Ovary (tissue), 3 donors: ENCODE measurements at regions not wholly inside any gene's neighbourhood (a gene's known extent, or its start where the extent isn't known, plus 50 kb on each side); places are given as distances from the start of the nearest gene placed in this dataset.

ENCODE experiments used
- POLR2A ChIP-seq: fragments of 450-650 bp; IDR thresholded peaks from one replicate; pipeline ENCODE4 v1.6.1; 2017; ENCODE audit warnings: antibody characterized with exemption, mild to moderate bottlenecking, moderate library complexity
- TF ChIP-seq, protein P1 (sequence below), 3 donors: fragments of 450-650 bp in 2 of 3; fragments of 200-600 bp in 1 of 3; IDR thresholded peaks; one replicate each; pipeline versions ENCODE4 v1.5.1 to v1.8.0; 2016 to 2022; ENCODE audit warnings: antibody characterized with exemption in 3 of 3, mild to moderate bottlenecking in 1 of 3
- donor health status: DM: no; HTN: no; CAD: no.

DNA sequence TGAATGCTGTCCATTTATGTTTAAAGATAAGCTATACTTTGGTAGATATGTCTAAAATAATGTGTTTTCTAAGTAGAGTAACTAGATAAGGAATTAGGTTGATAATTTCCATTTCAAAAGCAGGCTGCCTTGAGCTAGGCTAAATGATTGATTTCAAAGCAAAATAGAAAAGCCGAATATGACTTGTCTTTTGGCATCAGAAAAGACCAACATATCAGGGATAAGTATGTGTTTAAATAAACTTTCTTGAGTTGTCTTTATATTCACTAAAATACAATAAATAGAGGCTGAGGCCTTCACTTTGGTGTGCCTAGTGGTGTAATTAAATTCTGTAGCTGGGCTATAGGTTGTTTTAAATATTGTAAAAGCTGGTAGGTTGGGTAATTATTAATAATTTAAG, 569.0 kb downstream of the TAF11L14 start:
- TF ChIP-seq, protein P1, sequence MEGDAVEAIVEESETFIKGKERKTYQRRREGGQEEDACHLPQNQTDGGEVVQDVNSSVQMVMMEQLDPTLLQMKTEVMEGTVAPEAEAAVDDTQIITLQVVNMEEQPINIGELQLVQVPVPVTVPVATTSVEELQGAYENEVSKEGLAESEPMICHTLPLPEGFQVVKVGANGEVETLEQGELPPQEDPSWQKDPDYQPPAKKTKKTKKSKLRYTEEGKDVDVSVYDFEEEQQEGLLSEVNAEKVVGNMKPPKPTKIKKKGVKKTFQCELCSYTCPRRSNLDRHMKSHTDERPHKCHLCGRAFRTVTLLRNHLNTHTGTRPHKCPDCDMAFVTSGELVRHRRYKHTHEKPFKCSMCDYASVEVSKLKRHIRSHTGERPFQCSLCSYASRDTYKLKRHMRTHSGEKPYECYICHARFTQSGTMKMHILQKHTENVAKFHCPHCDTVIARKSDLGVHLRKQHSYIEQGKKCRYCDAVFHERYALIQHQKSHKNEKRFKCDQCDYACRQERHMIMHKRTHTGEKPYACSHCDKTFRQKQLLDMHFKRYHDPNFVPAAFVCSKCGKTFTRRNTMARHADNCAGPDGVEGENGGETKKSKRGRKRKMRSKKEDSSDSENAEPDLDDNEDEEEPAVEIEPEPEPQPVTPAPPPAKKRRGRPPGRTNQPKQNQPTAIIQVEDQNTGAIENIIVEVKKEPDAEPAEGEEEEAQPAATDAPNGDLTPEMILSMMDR (IDR thresholded peaks at IDR 0.05) = no peak
- TF ChIP-seq POLR2A = no peak
